ENCODE measurements at regions not wholly inside any gene's neighbourhood (a gene's known extent, or its start where the extent isn't known, plus 50 kb on each side); places are given as distances from the start of the nearest gene placed in this dataset.
A peak's percentile ranks its signal among the peaks of the same experiment; 100 is the strongest.
"Not testable (repeated sequence)": the region's sequence is repeated elsewhere in the genome, so short reads cannot be mapped to it uniquely, and the experiment has no call there.

GRCh38 chr5:174529925-174530681 lies 194.3 kb upstream of the MSX2 start:
- Histone ChIP-seq H3K4me3 (ENCODE audit: low read length) (no peak overlapping the region), H3K27ac (ENCODE audit: low read length) (no peak overlapping the region), H3K4me1 (ENCODE audit: control insufficient read depth, insufficient read depth, low read length) (peaks cover 6% of the 10 kb centered on the region), H3K36me3 (ENCODE audit: control insufficient read depth, insufficient read depth, low read length) (no peaks in the 10 kb centered on the region), H3K9me3 (replicated peaks; ENCODE audit: control insufficient read depth, low read depth, low read length) (no peaks in the 10 kb centered on the region), H3K27me3 (ENCODE audit: control insufficient read depth, insufficient read depth, low read length) (peaks cover 15% of the 10 kb centered on the region)
- WGBS (ENCODE audit: insufficient coverage), result 84% methylated on average over 9 of the region's 9 CpGs
- DNase-seq, result no peak

DNA sequence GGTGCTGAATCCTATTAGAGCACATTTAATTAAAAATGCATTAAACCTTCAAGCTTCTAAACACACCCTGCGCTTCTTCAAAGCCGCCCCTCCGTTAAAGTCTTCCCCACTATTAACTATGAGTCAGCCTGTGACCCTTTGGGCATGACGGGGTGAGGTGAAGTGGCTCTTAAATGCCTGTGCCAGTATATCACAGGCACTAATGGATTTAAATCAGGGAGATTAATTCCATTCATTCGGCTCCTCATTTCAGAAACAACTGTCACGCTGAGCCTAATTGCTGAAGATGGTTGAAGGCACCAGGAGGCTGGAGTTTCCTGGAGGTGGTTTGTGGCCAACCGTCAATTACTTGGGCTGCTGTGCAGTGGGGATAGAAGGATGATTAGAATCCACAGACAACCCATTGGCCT lies 192.6 kb upstream of the MSX2 start:
- peaks cover 6% of the 10 kb centered on the region for H3K4me1 ChIP-seq (ENCODE audit: control insufficient read depth, insufficient read depth, low read length)
- 37% methylated on average over 2 of the region's 7 CpGs for WGBS (ENCODE audit: insufficient coverage)
- peaks cover 11% of the 10 kb centered on the region for H3K27me3 ChIP-seq (ENCODE audit: control insufficient read depth, insufficient read depth, low read length)
- no peak for DNase-seq
- H3K36me3 ChIP-seq (ENCODE audit: control insufficient read depth, insufficient read depth, low read length), result no peaks in the 10 kb centered on the region
- no peaks in the 10 kb centered on the region for H3K9me3 ChIP-seq (replicated peaks; ENCODE audit: control insufficient read depth, low read depth, low read length)
- no peak overlapping the region for H3K4me3 ChIP-seq (ENCODE audit: low read length)
- no peak overlapping the region for H3K27ac ChIP-seq (ENCODE audit: low read length)

DNA sequence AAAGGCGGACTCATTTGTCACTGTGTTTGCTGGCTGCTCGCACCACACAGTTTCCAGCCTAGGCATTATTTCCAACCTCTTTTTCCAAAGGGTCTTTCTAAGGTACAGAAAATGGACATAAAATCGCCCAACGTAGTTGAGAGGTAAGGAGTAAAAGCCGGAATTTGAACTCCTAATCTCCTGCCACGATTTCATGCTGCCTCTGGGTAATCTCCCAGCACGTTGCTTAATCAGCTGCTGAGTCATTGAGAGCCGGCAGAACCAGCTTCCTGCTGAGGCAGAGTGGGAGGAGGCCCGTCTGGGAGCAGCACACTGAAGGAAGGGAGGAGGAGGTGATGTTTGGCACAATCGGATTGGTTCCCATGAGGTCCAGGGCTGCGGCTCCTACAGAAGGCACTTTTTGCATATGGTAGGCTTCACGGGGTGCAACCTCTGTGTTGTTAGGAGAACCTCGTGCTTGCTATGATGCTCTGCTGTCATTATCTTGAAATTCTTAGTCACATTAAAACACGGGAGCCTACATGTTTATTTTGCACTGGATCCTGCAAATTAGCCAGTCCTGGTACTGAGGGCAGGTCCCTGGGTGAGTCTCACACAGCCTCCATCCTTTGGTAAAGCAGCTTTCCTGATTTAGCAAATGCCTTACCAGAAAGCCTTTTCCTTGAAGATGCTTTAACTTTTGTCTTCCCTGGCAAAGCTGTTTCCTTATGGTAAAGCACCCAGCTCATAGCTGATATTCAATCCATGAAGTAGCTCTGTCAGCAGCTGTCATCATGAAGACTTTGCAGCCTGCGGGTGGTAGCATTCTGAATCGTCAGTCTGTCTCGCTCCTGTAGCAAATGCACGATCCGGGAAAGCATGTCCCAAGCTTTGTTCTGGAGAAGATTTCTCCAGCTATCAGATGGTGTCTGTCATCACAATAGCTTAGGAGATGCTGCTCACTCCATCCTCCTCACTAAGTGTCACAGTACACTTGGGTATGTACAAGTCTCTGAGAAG lies 191.6 kb upstream of the MSX2 start:
- peak; percentile 33 for DNase-seq
- Histone ChIP-seq H3K4me3 (ENCODE audit: low read length) (no peak overlapping the region), H3K27ac (ENCODE audit: low read length) (no peak overlapping the region), H3K36me3 (ENCODE audit: control insufficient read depth, insufficient read depth, low read length) (no peaks in the 10 kb centered on the region), H3K27me3 (ENCODE audit: control insufficient read depth, insufficient read depth, low read length) (peaks cover 11% of the 10 kb centered on the region), H3K9me3 (replicated peaks; ENCODE audit: control insufficient read depth, low read depth, low read length) (no peaks in the 10 kb centered on the region), H3K4me1 (ENCODE audit: control insufficient read depth, insufficient read depth, low read length) (peaks cover 6% of the 10 kb centered on the region)
- 13% methylated on average over 12 of the region's 19 CpGs for WGBS (ENCODE audit: insufficient coverage)

DNA sequence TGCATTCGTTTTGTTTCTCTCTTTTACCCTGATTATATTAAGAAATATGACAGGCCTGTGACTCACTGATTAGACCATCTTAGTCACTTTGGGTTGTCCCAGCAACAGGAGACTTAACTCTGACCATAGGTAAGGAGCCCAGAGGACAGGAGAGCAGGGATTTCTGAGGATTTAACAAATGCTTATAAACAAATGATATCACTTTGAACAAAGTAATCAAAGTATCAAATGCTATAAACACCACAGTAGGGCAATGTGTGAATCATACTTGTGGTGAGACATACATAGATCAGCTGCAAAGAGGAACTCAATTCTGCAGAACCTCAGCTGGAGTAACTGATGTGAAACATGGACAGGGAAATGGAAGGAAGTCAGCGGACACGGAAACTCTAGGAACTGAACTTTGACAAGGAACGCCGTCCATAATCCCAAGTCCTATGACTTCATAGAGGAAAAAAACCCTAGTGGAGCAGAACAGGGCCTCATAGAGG lies 190.6 kb upstream of the MSX2 start:
- peaks cover 11% of the 10 kb centered on the region for H3K27me3 ChIP-seq (ENCODE audit: control insufficient read depth, insufficient read depth, low read length)
- H3K4me3 ChIP-seq (ENCODE audit: low read length), result no peak overlapping the region
- DNase-seq, result no peak
- H3K4me1 ChIP-seq (ENCODE audit: control insufficient read depth, insufficient read depth, low read length), result peaks cover 6% of the 10 kb centered on the region
- H3K27ac ChIP-seq (ENCODE audit: low read length), result no peak overlapping the region
- no CpG with 5 or more reads among the region's 5 CpGs for WGBS (ENCODE audit: insufficient coverage)
- no peaks in the 10 kb centered on the region for H3K36me3 ChIP-seq (ENCODE audit: control insufficient read depth, insufficient read depth, low read length)
- H3K9me3 ChIP-seq (replicated peaks; ENCODE audit: control insufficient read depth, low read depth, low read length), result no peaks in the 10 kb centered on the region

DNA sequence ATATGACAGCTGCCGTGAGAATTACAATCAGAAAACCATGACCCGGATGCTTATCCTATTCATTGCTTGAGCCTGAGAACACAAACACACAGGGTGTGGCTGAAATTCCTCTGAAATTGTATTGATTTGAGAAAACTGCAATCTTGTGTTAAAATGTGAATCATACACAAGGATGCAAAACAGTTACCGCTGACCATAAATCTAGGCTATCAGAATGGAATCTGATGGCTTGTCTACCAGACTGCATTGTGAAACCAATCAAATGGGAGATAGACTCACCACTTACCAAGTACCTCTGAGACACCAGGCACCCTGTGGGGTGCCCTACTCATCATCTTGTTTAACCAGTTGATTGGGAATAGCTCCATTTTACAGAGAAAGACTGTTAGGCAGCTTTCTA lies 188.7 kb upstream of the MSX2 start:
- H3K4me1 ChIP-seq (ENCODE audit: control insufficient read depth, insufficient read depth, low read length), result peaks cover 6% of the 10 kb centered on the region
- DNase-seq, result no peak
- H3K27me3 ChIP-seq (ENCODE audit: control insufficient read depth, insufficient read depth, low read length), result peaks cover 11% of the 10 kb centered on the region
- no peaks in the 10 kb centered on the region for H3K9me3 ChIP-seq (replicated peaks; ENCODE audit: control insufficient read depth, low read depth, low read length)
- H3K27ac ChIP-seq (ENCODE audit: low read length), result no peak overlapping the region
- no peaks in the 10 kb centered on the region for H3K36me3 ChIP-seq (ENCODE audit: control insufficient read depth, insufficient read depth, low read length)
- H3K4me3 ChIP-seq (ENCODE audit: low read length), result no peak overlapping the region
- WGBS (ENCODE audit: insufficient coverage), result 83% methylated on average over 1 of the region's 3 CpGs

DNA sequence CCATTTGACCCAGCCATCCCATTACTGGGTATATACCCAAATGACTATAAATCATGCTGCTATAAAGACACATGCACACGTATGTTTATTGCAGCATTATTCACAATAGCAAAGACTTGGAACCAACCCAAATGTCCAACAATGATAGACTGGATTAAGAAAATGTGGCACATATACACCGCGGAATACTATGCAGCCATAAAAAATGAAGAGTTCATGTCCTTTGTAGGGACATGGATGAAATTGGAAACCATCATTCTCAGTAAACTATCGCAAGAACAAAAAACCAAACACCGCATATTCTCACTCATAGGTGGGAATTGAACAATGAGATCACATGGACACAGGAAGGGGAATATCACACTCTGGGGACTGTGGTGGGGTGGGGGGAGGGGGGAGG lies 184.6 kb upstream of the MSX2 start:
- WGBS (ENCODE audit: insufficient coverage), result no CpG with 5 or more reads among the region's 5 CpGs
- not testable (repeated sequence) for H3K4me3 ChIP-seq (ENCODE audit: low read length); H3K27me3 ChIP-seq (ENCODE audit: control insufficient read depth, insufficient read depth, low read length); DNase-seq; H3K4me1 ChIP-seq (ENCODE audit: control insufficient read depth, insufficient read depth, low read length); H3K27ac ChIP-seq (ENCODE audit: low read length); H3K36me3 ChIP-seq (ENCODE audit: control insufficient read depth, insufficient read depth, low read length); H3K9me3 ChIP-seq (replicated peaks; ENCODE audit: control insufficient read depth, low read depth, low read length)

DNA sequence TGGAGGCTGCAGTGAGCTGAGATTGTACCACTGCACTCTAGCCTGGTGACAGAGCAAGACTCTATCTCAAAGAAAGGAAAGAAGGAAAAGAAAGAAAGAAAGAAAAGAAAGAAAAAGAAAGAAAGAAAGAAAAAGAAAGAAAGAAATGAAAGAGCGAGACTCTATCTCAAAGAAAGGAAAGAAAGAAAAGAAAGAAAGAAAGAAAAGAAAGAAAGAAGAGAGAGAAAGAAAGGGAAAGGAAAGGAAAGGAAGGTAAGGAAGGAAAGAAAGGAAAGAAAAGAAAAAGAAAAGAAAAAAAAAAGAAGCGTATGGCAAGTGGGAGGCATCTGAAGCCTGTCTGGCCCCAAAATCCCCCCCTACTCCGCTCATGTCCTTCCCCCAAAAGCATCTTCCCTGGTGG lies 182.3 kb upstream of the MSX2 start:
- no peak for DNase-seq
- H3K27ac ChIP-seq (ENCODE audit: low read length), result no peak overlapping the region
- H3K9me3 ChIP-seq (replicated peaks; ENCODE audit: control insufficient read depth, low read depth, low read length), result no peaks in the 10 kb centered on the region
- no peak overlapping the region for H3K4me3 ChIP-seq (ENCODE audit: low read length)
- peaks cover 4% of the 10 kb centered on the region for H3K27me3 ChIP-seq (ENCODE audit: control insufficient read depth, insufficient read depth, low read length)
- no peaks in the 10 kb centered on the region for H3K36me3 ChIP-seq (ENCODE audit: control insufficient read depth, insufficient read depth, low read length)
- no peaks in the 10 kb centered on the region for H3K4me1 ChIP-seq (ENCODE audit: control insufficient read depth, insufficient read depth, low read length)
- WGBS (ENCODE audit: insufficient coverage), result no CpG with 5 or more reads among the region's 3 CpGs

- H3K4me1 ChIP-seq (ENCODE audit: control insufficient read depth, insufficient read depth, low read length), result no peaks in the 10 kb centered on the region
- WGBS (ENCODE audit: insufficient coverage), result 88% methylated on average over 1 of the region's 10 CpGs
Observed at GRCh38 chr5:174542471-174542870, 181.9 kb upstream of the MSX2 start.

GRCh38 chr5:174545926-174546325 lies 178.5 kb upstream of the MSX2 start:
- 67% methylated on average over 1 of the region's 3 CpGs for WGBS (ENCODE audit: insufficient coverage)
- DNase-seq, result no peak
- H3K9me3 ChIP-seq (replicated peaks; ENCODE audit: control insufficient read depth, low read depth, low read length), result no peaks in the 10 kb centered on the region
- no peaks in the 10 kb centered on the region for H3K36me3 ChIP-seq (ENCODE audit: control insufficient read depth, insufficient read depth, low read length)
- peaks cover 4% of the 10 kb centered on the region for H3K27me3 ChIP-seq (ENCODE audit: control insufficient read depth, insufficient read depth, low read length)
- no peak overlapping the region for H3K27ac ChIP-seq (ENCODE audit: low read length)
- H3K4me1 ChIP-seq (ENCODE audit: control insufficient read depth, insufficient read depth, low read length), result peaks cover 8% of the 10 kb centered on the region
- H3K4me3 ChIP-seq (ENCODE audit: low read length), result no peak overlapping the region

More at GRCh38 chr5:174542471-174542870, 181.9 kb upstream of the MSX2 start:
- DNase-seq, result no peak
- H3K27ac ChIP-seq (ENCODE audit: low read length), result no peak overlapping the region
- no peaks in the 10 kb centered on the region for H3K36me3 ChIP-seq (ENCODE audit: control insufficient read depth, insufficient read depth, low read length)
- H3K4me3 ChIP-seq (ENCODE audit: low read length), result no peak overlapping the region
- H3K9me3 ChIP-seq (replicated peaks; ENCODE audit: control insufficient read depth, low read depth, low read length), result no peaks in the 10 kb centered on the region
- H3K27me3 ChIP-seq (ENCODE audit: control insufficient read depth, insufficient read depth, low read length), result peaks cover 4% of the 10 kb centered on the region

- WGBS (ENCODE audit: insufficient coverage), result 38% methylated on average over 3 of the region's 7 CpGs
- H3K27me3 ChIP-seq (ENCODE audit: control insufficient read depth, insufficient read depth, low read length), result peaks cover 5% of the 10 kb centered on the region
- peak; percentile 66 for DNase-seq
- H3K9me3 ChIP-seq (replicated peaks; ENCODE audit: control insufficient read depth, low read depth, low read length), result no peaks in the 10 kb centered on the region
- no peak overlapping the region for H3K4me3 ChIP-seq (ENCODE audit: low read length)
- H3K36me3 ChIP-seq (ENCODE audit: control insufficient read depth, insufficient read depth, low read length), result no peaks in the 10 kb centered on the region
- no peak overlapping the region for H3K27ac ChIP-seq (ENCODE audit: low read length)
- H3K4me1 ChIP-seq (ENCODE audit: control insufficient read depth, insufficient read depth, low read length), result peaks cover 8% of the 10 kb centered on the region
Observed at GRCh38 chr5:174547814-174548213, 176.6 kb upstream of the MSX2 start.
